Activated CD8-positive, alpha-beta memory T cell treated with anti-CD3 and anti-CD28 coated beads for 48 hours (primary cell): ENCODE measurements at regions not wholly inside any gene's neighbourhood (a gene's known extent, or its start where the extent isn't known, plus 50 kb on each side); places are given as distances from the start of the nearest gene placed in this dataset.
"Not testable (repeated sequence)": the region's sequence is repeated elsewhere in the genome, so short reads cannot be mapped to it uniquely, and the experiment has no call there.

Experiments
- DNase-seq, 3 experiments: peaks; one replicate each; pipeline ENCODE4 v3.0.0-alpha.2; 2020; ENCODE audit warnings: low read depth in 2 of 3, low spot score in 2 of 3

DNA sequence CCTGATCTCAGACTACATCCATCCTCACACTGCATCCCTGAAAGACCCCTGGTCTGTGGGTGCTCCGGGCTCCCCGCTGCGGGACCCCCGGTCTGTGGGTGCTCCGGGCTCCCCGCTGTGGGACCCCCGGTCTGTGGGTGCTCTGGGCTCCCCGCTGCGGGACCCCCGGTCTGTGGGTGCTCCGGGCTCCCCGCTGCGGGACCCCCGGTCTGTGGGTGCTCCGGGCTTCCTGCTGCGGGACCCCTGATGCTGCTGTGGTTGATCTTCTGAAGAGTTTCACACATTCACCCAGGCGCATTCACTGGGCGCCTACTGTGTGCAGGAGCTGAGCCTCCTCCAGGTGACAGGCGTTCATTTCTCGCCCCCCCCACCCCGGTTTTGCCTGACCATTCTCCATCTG, 162.7 kb upstream of the SALL3 start:
- no peak for DNase-seq

GRCh38 chr18:78818495-78818894, 161.1 kb upstream of the SALL3 start:
- no peak for DNase-seq

GRCh38 chr18:78818961-78819360, 160.7 kb upstream of the SALL3 start:
- DNase-seq, result no peak

DNA sequence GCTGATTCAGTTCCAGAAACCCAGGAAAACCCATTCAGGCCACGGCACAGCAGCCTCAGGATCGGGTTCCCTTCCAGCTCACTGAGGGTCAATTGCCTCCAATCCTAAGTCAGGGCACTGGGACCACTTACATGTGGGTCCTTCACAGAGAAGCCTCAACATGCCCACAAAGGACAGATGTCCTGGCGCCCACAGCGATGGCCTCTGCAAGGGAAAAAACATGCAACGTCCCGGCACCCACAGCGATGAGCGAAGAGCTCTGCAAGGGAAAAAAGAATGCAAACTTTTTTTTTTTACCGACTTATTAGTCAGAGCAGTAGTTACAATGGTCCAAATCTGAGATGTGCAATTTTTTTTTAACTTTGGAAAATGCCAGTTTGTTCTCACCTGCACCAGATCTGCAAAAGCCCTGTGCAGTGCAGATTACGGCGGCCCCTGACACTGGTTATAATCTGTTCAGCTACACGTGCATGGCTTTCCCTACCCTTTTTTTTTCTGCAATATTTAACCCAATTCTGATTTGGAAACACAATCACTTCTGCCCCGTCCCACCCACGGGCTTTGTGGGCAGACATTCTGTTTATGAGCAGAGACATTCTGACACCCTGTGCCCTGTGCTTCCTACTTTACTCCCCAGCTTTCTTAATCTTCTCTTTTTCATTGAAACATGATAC, 159.3 kb upstream of the SALL3 start:
- DNase-seq, result no peak

- DNase-seq, result no peak
Observed at GRCh38 chr18:78821396-78821795, 158.2 kb upstream of the SALL3 start.

DNA sequence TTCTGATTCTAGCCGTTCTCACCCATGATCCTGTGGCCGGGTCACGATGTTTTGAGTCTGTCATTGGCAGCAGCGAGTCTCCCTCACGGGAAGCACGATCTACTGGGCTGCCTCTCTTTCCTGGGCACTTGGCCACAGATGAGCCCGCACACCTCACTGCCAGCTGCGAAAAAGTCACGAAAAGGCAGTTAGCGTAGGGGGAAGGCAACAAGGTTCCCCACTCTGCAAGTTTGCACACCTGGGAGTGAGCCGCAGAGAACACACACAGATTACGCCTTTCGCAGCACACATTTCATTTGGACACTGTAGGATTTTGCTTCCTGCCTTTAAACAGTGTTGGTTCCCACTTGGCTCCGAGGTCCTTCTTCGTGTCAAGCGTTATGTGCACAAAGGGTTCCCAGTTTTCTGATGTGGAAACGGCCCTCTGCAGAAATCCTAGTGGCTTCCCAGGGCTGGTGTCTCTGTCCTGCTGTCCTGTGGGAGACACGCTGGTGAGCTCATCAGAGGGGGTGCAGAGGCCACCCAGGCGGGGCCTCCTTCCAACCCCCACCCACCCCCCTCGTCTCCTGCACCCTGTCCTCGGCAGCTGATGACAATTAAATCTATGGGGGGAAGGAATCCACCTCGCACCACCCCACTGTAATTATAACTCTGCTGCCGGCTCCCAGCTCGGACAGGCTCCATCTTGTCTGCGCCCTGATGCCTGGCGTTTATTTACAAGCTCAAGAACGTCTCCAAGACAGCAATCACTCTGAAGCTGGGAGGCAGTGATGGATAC, 157.3 kb upstream of the SALL3 start:
- DNase-seq, result no peak

GRCh38 chr18:78822949-78823285, 156.7 kb upstream of the SALL3 start:
- DNase-seq, result no peak

GRCh38 chr18:78825168-78825567, 154.4 kb upstream of the SALL3 start:
- no peak for DNase-seq

DNA sequence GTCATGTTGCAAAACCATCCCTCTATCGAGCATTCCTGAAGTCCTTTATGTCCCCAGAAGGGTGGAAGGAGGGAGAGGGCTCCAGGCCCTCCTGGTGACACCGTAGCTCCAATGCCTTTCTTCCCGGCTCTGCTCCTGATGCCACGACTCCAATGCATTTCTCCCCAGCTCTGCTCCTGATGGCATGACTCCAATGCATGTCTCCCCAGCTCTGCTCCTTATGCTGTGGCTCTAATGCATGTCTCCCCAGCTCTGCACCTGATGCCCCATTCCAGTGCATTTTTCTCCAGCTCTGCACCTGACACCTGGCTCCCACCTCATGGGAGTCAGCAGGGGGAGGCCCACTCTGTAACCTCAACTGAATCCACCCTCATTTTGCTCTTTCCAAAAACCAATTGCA, 153.0 kb upstream of the SALL3 start:
- no peak for DNase-seq

DNA sequence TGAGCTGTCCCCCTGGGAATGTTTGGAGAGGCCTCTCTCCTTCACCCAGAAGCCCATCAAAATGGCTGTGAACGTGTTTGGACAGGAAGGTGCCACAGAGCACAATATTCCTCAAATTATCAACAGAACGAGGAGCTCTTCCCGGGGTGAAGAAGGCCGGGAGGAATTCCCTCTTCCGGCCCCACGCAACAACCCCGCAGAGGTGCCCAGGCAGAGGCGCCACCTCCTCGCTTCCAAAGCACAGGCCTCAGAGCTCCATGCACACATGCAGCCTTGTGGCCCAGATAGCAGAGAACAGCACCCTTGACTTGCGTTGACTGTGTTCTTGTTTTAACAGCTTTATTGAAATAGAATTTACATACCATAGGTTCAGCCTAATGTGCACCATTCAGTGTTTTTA, 152.5 kb upstream of the SALL3 start:
- DNase-seq, result no peak

GRCh38 chr18:78828131-78828530, 151.5 kb upstream of the SALL3 start:
- no peak for DNase-seq

- not testable (repeated sequence) for DNase-seq
Observed at GRCh38 chr18:78829026-78829425, 150.6 kb upstream of the SALL3 start.

DNA sequence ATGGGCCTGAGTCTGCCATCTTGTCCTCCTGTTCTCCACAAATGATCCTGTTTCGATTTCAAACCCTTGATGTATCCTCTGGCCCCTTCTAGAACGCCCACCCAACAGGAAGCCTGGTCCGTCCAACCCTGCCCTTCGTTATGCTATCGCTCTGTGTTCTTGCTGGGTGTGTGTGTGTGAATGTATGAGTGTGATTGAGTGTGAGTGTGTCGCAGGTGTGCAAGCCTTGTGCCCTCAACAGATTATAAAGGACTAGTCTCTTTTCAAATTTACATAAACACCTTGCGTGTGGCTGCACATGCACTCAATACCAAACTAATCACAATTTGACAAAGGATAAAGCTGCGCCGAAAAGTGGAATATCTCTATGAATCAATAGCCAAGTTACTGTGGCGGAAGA, 149.5 kb upstream of the SALL3 start:
- no peak for DNase-seq

GRCh38 chr18:78830826-78831225, 148.8 kb upstream of the SALL3 start:
- DNase-seq, result no peak

DNA sequence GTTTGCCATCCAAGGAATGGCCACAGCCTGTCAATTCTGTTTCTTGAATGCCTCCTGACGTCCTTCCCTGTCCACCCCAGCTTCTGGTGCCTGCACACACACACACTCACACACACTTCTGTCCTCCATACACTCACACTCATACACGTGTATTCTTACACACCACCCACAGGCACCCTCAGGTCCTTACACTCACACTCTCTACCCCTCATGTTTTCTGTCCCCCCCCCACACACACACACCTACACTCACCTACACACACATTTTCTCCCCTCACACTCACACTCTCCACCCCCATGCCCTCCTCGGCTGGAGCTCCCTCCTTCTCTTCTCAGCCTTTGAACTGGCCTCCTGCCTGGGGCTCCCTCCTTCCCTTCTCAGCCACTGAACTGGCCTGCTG, 148.0 kb upstream of the SALL3 start:
- no peak for DNase-seq

DNA sequence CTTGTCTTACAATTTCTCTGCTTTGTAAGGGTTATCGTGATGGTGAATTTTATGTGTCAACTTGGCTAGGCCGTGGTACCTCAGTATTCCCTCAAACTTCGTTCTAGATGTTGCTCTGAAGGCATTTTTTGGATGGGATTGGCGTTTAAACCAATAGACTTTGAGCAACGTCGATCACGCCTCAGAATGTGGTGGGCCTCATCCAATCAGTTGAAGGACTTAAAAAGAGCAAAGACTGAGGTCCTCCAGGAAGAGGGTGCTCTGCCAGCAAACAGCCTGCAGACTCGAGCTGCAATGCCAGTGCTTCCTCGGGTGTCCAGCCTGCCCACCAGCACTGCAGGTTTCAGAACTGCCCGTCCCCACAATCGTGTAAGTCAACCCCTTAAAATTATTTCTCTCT, 145.8 kb upstream of the SALL3 start:
- DNase-seq, result no peak

DNA sequence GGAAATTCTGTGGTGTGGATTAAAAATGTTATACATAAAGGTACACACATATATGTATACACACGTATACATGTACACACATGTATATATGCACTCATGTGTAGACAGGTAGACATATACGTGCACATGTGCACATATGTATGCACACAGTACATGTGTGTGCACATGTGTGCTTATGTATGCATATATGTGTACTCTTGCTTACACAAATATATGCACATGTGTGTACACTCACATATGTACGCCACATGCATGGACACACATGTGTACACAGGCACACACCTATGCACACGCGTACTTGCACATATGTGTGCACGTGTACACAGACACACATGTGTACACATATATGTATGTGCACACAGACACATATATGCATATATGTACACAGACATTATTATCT, 142.8 kb upstream of the SALL3 start:
- DNase-seq, result no peak

DNA sequence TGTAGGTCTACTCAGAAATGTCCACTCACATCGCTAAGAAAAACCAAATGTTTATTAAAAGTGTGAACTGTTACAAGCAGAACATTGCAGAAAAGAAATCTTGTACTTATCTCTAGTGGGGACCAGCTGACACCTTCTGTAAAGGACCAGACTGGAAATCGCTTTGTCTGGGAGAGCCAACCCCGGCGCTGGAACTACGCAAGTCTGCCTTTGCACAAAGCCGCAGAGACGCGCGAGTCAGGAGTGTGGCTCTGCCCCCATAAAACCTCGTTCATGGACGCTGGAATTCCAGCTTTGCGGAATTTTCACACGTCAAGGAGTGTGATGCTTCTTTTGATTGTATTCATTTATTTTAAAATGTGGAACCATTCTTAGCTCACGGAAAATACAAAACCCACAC, 141.9 kb upstream of the SALL3 start:
- no peak for DNase-seq

GRCh38 chr18:78838183-78838582, 141.4 kb upstream of the SALL3 start:
- DNase-seq, result no peak

DNA sequence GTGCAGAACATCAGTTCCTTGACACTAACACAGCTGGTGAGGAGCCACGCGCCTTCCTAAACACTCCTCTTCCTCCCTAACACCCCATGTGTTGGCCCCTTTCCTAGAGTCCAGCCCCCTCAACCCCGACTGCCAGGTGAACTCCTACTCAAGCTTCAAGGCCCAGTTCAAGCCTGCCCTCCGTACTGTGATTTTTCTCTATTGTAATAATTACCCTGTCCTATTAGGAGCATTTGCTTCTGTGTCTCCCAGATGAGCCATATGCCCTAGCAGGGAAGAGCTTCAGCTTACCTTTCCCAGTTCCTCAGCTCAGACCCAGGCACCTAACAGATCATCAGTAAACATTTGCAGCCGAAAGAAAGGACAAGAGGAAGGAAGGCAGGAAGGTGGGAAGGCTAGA, 130.6 kb upstream of the SALL3 start:
- DNase-seq, result no peak

GRCh38 chr18:78849458-78849857, 130.2 kb upstream of the SALL3 start:
- no peak for DNase-seq

DNA sequence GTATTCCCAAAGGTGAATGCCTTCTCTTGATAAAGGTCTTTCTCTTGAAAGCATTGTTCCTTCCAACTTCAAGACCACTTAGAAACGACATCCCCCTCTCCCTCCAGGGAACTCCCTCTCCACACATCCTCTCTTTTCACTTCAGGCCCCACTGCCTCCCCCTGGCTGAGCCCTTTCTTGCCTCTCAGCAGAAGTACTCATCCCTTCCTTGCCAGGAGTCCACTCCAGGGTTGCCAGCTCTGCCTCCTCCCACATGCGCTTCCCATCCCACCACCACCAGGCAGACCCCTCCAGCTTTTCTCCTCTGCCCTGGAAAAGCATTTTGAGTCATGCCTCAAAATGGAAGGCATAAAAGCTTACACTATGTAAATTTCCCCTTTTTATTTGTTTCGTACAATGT, 126.3 kb upstream of the SALL3 start:
- no peak for DNase-seq

DNA sequence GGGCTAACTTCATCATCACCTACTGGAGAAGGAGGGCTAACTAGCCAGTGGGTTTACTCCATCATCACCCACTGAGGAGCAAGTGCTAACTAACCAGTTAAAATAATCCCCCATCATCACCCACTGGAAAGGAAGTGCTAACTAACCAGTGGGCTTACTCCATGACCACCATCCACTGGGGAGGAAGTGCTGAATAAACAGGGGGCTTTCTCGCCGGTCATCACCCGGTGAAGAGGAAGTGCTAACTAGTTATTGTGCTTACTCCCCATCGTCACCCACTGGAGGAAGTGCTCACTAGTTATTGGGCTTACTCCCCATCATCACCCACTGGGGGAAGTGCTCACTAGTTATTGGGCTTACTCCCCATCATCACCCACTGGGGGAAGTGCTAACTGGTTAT, 124.4 kb upstream of the SALL3 start:
- DNase-seq, result no peak
